ENCODE measurements at regions not wholly inside any gene's neighbourhood (a gene's known extent, or its start where the extent isn't known, plus 50 kb on each side); places are given as distances from the start of the nearest gene placed in this dataset.
A peak's percentile ranks its signal among the peaks of the same experiment; 100 is the strongest.

DNA sequence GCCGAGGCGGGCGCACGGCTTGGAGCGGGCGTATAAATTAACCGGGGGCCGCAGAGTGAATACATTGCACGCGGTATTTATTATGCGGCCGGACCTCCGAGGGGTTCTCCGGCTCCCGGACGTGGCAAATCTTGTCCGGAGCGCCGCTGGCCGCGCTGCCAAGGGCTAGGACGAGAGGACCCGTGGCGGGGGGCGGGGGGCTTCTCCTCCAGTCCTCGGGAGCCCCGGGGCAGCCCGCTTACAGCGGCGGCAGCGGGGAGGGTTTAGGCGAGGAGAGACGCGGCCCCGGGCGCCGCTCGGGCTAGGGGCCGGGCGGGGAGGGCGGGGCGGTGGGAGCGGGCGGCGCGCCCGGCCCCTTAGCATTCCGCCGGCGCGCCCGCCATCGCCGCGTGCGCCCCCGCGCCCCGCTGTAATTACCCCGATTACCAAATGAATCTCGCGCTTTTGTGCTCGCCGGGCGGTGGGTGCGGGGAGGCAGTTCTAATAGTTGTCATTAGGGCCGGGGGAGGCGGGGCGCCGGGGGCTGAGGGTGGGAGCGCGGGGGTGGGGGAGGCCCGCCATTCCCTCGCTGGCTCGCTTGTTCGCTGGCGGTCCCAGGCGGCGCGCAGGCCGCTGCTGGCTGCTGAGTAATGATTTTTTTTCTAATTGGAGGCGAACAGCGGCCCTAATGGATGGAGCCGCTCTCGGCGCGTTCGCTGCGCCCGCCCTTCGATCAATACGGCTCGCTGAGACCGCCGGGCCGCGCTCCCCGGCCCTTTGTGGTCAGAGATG lies 276.6 kb downstream of the BCOR start:
- DNase-seq (ENCODE audit: low read depth, low spot score), result peak; percentile 85

DNA sequence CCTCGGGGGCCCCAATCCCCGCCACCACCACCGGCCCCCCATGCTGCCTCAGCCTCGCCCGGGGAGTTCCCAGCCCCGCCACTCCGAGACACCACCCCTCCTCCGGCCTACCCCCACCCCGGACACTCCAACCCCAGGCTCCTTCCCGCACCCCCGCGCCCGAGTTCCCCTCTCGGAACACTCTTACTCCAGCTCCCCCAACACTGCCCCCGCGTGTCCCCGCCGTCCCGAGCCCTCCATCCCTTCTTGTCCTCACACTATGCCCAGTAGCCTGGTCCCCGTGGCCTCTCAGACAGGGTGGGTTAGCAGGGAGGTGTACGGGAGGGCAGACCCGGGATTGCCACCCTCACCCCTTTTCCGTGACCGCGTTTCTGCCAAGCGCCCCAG lies 276.1 kb downstream of the BCOR start:
- DNase-seq (ENCODE audit: low read depth, low spot score), result no peak

DNA sequence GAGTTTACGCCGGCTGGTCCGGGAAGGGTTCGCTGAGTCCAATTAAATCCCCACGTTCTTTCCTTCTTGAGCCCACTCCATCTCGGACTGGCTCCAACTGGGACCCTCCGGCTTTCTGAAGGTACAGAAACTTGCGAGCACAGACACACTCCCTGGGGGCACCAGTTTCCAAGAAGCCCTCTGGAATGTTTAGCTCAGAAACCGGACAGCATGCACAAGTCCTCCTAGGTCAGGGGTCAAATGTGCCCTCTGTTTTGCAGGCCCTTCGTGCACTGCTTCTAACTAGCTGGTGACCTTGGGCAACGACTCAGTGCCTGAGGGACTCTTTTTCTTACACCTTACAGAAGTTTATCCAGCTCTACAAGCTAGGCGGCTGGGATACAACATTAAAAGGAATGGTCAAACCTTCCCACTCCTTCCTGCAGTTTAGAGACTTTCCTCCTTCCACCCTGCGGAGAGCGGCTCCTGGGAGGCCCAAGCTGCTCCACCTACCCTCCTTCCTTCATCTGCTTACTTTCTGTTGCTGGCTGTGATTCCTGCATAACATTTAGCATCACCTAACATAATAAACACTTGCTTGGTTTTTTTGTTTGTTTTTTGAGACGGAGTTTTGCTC lies 275.5 kb downstream of the BCOR start:
- DNase-seq (ENCODE audit: low read depth, low spot score), result peak; percentile 91

DNA sequence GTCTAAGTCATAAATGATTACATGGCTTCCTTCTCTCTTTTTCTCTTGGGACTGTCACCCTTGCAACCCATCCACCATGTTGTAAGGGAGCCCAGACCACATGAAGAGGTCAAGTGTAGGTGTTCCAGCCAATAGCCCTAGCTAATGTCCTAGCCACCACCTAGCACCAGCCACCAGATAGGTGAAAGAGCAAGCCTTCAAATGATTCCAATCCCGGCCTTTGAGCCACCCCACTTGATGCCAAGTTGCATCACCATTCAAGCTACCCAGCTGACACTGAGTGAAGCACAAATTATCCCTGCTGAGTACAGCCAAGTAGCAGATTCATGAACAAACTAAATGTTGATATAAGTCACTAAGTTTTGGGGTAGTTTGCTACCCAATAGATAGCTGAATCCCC lies 274.3 kb downstream of the BCOR start:
- DNase-seq (ENCODE audit: low read depth, low spot score), result no peak

DNA sequence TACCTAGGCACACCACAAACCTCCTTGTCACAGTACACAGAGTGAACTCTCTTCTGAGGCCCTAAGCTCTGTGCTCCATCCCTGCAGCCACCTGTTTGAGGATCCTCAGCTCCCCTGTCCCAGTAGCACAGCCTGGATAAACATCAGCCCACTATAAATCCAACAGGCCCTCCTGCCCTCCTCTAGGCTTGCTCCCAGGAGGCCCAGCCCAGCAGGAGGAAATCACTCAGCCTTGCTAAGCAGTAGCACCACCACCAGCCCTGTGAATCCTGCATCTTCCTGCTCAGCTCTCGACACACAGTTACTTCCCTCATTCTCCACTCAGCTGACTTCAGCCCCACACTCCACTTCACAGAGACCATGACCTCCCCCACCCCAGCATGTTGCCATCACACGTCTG lies 273.9 kb downstream of the BCOR start:
- DNase-seq (ENCODE audit: low read depth, low spot score), result no peak

DNA sequence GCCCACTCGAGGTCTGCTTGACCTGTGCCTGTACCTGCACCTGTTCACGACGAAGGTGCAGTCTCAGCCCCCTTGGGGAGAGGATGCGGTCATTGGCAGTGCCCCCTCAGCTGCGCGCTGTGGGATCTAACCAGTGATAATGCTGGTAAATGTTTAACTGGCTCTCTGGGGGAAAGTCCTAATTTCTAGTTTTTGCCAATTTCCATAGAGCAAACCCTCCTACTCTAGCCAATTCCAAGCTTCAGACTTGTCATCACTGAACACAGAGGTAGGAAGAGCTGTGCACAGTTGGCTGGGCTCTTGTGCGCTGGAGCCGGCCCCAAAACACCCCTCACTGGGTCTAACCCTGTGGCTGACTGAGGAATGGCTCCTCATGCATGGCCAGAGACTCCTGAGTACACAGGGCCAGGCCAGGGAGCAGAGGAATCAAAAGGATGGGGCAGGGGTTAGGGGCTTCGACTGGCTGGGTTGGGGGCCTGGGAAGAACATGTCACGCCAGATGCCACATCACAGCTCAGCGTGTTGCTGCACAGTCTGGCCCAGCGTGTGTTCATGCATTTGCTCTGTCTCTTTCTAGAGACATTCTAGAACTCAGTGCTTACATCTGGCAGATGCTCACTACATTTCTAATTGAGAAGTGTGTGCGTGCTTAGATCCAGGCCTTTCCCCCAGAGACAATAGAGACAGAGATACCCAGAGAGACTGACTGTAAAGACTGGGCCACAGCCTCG lies 270.8 kb downstream of the BCOR start:
- DNase-seq (ENCODE audit: low read depth, low spot score), result no peak

DNA sequence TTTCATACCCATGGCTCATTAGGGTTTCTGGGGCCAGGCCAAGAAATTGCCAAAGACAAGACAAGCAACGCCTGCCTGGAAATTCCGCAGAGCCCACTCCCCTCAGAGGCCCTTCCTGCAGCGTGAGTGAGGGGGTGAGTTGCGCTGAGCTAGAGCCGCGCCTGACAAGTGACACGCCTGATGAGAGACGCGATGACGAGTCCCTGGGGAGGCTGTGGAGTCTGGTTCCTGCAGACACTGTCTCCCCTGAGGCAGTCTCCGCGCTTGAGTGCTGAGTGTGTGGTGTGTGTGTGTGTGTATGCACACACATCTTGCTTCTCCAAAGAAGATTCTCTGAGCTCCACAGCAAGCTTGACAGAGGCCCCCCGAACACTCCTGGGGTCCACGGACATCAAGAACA lies 269.8 kb downstream of the BCOR start:
- DNase-seq (ENCODE audit: low read depth, low spot score), result peak; percentile 77

DNA sequence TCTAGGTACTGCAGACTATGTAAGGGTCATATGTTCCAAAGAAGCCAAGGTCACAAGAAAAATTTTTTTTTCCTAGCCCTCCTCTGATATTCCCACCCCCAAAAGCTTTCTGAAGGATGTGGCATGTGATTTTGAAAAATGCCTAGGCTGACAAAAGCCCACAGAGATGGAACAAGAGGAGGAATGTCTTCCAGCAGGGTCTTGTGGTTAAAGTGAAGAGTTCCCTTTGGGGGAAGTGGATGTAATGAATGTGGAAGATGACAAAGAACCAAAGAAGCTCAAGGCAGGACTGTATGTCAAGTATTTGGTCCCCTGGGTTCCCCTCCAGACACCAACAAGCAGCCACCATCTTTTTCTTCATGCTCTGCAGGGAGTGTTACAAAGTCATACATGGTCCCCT lies 268.8 kb downstream of the BCOR start:
- DNase-seq (ENCODE audit: low read depth, low spot score), result no peak

DNA sequence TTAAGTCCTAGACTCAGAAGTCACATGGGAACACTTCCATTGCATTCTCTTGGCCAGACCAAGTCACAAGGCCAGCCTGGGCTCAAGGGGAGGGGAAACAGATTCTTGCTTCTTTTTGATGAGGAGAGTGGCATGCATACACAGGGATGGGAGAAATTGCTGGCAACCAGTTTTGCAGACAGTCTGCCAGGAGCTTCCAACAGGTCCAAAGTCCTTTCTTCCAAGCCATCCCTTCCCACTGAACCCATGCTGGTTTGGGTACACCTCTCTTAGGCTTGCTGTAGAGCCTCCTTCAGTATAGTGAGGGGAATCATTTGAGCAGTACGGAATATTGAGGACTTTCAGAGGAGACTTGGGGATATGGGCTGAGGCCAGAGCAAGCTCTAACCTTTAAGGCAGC lies 267.8 kb downstream of the BCOR start:
- DNase-seq (ENCODE audit: low read depth, low spot score), result no peak

DNA sequence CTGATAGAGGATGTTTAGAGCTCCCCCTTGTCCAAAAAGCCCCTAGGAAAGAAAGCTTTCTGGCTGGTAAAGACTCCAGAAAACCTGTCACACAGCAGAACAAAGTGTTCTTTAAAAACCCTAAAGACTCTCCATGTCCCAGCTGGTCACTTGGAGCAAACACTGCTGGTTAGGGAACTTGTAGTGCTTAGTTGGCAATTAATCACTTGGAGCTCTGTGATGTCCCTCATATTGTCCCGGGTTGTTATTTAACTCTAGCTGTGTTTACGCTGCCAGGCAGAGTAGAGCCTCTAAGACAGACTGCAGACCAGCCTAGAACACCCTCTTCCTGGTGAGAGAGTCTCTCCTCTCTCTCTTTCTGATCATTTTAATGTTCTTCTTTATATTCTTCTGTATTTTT lies 267.3 kb downstream of the BCOR start:
- DNase-seq (ENCODE audit: low read depth, low spot score), result no peak

DNA sequence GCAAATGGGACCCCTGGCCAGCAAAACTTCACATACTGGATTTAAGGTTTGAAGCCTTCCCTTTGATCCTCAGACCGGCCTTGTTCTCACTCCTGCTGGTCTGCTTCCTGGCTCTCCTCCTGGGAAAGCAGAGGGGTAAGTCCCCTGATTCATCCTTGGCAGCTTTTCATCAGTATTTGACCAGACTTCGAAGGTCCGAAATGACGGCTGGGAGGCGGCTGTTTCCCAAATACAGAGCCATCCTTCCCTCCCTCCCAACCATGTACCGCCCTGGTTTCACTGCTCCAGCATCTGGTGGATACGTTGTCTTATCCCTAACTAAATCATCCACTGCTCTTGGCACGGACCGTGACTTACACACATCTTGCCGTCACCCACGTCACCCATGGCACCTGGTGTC lies 265.5 kb downstream of the BCOR start:
- DNase-seq (ENCODE audit: low read depth, low spot score), result no peak

DNA sequence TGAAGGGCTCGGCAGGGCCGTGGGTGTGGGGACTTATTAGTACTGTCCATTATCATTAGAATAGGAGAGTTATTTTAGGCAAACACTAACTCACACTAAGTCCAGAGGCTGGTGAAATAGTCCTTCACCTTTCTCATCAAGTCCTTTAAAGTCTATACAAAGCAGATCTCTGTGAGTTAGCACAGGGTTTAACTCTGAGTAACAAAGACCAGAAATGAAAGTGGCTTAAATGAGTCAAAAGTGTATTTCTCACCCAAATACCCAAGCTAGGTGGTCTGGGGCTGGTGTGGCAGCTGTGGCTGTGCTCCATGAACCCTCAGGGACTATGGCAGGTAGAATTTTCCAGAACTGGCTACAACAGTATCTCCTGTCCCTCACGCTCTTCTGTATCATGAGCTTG lies 263.2 kb downstream of the BCOR start:
- DNase-seq (ENCODE audit: low read depth, low spot score), result no peak

DNA sequence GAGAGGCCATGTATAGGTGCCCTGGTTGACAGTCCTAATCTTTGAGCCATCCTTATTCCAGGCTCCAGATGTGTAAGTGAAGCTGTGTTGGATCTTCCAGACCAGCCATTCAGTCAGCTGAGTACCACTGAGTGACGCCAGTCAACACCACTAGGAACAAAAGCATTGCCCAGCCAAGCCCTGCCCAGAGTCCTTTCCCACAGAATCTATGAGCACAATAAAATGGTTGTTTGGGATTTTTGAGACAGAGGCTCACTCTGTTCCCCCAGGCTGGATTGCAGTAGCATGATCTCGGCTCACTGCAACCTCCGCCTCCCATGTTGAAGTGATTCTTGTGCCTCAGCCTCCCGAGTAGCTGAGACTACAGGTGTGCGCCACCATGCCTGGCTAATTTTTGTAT lies 262.5 kb downstream of the BCOR start:
- no peak for DNase-seq (ENCODE audit: low read depth, low spot score)

DNA sequence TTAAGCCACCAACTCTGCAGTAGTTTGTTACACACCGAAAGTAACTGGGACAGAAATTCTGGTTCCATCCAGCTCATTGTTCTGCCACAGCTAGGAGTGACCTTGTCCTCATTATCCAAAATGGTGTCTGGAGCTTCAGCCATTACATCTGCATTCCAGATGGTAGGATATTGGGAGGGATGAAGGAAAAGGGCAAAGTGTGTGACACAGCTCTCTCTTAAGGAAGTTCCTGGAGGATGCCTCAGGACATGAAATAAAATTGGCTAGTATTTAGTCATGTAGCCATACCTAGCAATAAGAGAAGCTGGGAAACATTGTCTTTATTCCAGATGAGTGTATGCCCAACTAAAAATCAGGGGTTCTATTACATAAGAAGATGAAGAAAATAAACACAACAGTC lies 262.0 kb downstream of the BCOR start:
- no peak for DNase-seq (ENCODE audit: low read depth, low spot score)

DNA sequence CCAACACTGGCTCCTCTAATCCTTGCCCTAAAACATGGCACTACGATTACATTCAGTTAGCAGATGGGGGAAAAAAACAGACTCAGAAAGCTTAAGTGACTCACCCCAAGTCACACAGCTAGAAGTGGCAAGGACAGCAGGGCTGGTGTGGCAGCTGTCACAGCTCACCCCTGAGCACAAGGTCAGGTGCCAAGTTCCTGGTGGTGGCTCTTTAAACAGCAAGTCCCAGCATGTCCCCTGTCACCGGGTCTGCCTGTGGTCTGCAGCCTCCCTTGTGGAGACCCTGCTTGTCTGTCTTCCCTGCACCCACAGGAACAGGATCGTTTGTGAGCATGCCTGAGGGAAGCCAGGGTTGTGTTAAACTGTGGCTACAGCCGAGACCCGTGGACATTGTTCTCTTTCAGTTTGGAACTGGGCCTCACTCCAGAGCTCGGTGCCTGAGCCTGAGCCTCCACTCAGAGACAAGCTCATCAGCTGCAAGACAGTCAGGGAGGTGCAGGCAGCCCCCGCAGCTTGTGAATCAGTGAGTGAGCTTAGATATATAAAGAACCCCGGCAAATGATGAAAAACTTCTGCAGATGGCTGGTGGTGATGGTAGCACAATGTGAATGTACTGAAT lies 260.8 kb downstream of the BCOR start:
- DNase-seq (ENCODE audit: low read depth, low spot score), result no peak

DNA sequence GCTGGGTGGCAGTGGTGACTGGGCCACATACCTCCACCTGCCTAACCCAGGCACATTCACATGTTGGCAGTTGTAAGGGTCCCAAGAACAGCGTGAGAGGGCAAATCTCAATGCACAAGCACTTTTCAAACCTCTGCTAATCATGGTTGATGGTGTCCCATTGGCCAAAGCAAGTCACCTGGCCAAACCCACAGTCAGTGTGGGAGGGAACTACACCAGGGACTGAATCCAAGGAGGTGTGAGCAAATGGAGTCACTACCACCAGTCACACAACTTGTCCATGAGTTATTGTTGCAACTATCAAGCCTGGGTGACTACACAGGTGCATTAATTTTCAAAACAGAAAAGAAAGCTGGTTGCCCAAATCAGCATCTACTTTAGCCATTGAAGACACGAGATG lies 260.1 kb downstream of the BCOR start:
- no peak for DNase-seq (ENCODE audit: low read depth, low spot score)

DNA sequence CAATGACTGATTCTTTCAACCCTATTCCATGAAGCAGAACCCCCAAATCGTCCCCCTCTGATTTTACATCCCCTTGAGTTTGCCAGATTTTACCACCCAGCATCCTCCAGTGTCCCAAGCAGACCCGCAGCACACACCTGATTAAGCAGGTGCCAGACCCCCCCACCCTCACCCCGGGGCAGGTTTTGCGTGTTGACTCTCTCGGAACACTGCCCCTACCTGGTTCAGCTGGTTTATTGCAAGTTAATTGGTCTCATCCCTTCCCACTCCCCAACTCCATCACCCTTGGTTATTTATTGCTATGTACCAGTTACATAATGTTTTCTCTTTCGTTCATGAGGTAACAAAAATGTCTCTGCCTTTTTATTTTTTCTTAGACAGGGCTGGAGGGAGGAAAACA lies 258.4 kb downstream of the BCOR start:
- no peak for DNase-seq (ENCODE audit: low read depth, low spot score)

DNA sequence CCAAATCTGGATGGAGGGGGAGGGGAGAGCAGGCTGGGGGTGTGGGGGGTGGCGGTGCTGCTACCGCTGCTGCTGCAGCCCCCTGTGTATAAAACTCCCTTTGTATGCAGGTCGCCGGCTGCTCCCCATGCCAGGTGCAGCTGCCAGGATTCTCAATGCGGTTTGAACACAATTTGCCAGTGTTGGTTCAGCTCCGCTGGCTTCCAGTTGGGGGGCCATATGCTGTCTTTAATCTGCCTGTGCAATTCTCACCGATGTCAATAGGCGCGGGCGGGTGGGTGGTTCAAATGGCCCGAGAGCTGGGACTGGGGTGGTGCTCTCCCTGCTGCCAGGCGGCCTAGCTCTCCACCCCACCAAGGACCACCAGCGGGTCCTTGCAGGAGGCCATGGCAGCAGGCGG lies 257.6 kb downstream of the BCOR start:
- no peak for DNase-seq (ENCODE audit: low read depth, low spot score)

DNA sequence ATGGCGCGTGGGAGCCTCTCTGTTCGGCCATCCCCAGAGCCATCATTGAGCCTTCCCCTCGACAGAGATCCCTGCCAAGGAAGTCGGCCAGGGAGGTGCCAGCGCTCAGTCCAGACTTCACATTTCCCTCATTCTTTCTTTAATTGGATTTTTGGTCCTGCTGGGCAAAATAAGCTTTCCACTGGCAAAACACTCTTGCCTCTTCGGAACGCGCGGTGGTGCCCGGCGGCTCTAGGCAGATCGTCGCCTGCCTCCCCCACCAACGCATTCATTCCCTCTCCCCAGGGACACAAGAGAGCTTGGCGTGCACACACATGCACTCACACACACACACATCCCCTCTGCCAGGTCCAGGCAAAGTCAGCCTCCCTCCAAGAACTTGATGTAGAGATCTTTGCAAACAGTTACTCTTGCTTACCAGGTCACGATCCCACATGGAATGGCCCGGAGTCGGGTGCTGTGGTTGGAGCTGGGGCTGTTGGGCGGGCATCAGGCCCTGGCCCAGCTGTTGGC lies 257.1 kb downstream of the BCOR start:
- no peak for DNase-seq (ENCODE audit: low read depth, low spot score)

DNA sequence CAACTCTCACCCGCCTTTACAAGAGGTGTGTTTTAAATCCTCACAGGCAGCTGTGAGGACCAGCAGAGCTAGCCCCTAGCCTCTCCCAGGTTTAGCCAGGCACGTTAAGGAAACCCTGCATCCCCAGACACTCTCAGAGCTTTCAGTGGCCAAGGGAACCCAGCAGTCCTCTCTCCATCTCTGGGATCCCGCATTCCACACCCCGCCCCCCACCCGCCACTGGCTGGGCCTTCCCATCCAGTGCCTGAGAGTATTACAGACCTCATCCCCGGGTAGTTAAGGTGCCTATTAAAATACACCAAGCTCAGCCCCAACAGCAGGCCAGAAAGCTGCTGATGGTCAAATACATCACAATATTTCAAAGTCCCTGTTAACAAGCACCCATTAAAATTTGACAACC lies 256.2 kb downstream of the BCOR start:
- no peak for DNase-seq (ENCODE audit: low read depth, low spot score)

DNA sequence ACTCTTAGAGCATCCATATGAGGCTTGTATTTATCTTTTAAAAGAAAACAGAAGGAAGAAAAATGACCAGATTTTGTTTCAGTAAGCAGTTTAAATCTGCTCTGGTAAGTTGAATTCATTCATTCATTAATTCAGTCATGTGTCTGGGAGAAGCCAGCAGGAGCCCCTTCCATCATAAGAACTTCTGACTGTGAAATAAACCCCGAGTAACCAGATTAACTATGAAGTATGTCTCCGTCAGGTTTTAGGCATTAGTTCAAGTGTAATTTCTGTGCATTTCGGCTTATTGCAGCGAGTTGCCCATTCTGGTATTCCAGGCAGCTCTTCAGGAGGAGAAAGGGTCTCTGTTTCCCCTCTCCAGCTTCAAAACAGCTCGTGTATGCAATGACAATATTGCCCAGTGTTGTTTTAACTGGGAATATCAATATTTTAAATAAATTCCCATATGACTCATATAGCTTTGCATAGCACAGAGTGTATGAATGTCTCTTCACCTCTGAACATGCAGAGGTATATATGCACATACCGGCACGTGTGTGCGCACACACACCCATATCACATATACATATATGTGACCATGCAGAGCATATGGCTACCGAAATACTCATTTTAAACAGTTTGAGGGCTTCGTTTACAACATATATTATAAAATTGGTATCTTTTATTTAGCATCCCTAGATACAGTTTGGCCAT lies 255.3 kb downstream of the BCOR start:
- DNase-seq (ENCODE audit: low read depth, low spot score), result no peak

DNA sequence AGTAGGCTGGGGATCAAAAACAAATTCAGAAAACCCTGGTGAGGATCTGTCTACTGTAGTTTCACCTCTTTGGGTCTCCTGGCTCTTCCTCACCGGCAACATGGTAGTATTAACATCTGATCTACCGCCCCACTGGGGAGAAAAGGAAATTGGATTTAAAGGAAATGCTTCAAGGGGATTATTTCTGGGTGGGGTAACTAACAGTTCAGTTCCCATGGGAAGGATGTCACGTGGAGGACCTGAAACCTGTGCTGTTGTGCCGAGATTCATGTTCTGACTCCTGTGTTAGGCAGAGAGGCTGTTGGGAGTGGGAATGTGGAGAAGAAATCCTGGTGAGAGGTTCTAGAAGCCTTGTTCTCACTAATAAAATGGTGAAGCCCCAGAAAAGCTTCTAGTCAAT lies 254.4 kb downstream of the BCOR start:
- no peak for DNase-seq (ENCODE audit: low read depth, low spot score)

Measured in ELF-1 (cell line).